ENCODE measurements at regions not wholly inside any gene's neighbourhood (a gene's known extent, or its start where the extent isn't known, plus 50 kb on each side); places are given as distances from the start of the nearest gene placed in this dataset.
"Not testable (repeated sequence)": the region's sequence is repeated elsewhere in the genome, so short reads cannot be mapped to it uniquely, and the experiment has no call there.

GRCh38 chr22:25492841-25493734 lies 71.4 kb upstream of the GRK3 start:
- peak; percentile 16 to 34 for DNase-seq

- no peak for DNase-seq
Observed at GRCh38 chr22:25493794-25494193, 70.7 kb upstream of the GRK3 start.

GRCh38 chr22:25494774-25495173 lies 69.7 kb upstream of the GRK3 start:
- DNase-seq = no peak

GRCh38 chr22:25495285-25495684 lies 69.2 kb upstream of the GRK3 start:
- no peak for DNase-seq

GRCh38 chr22:25496396-25497064 lies 67.9 kb upstream of the GRK3 start:
- no peak for DNase-seq

- DNase-seq = peak in 1 of 2 donors; percentile 35
Observed at GRCh38 chr22:25497181-25497641, 67.3 kb upstream of the GRK3 start.

GRCh38 chr22:25497716-25498115 lies 66.8 kb upstream of the GRK3 start:
- peak; percentile 2 to 47 for DNase-seq

GRCh38 chr22:25500671-25501070 lies 63.8 kb upstream of the GRK3 start:
- not testable (repeated sequence) for DNase-seq

- DNase-seq = not testable (repeated sequence)
Observed at GRCh38 chr22:25504017-25504416, 60.5 kb upstream of the GRK3 start.

GRCh38 chr22:25508161-25508560 lies 56.3 kb upstream of the GRK3 start:
- DNase-seq = no peak

GRCh38 chr22:25508761-25509321 lies 55.6 kb upstream of the GRK3 start:
- DNase-seq = no peak

- DNase-seq = no peak
Observed at GRCh38 chr22:25509374-25509791, 55.1 kb upstream of the GRK3 start.

GRCh38 chr22:25510876-25511275 lies 53.6 kb upstream of the GRK3 start:
- DNase-seq = no peak

- DNase-seq = no peak
Observed at GRCh38 chr22:25511725-25512124, 52.8 kb upstream of the GRK3 start.

- DNase-seq = no peak
Observed at GRCh38 chr22:25514436-25515180, 49.9 kb upstream of the GRK3 start.
